Effector CD8-positive, alpha-beta T cell (primary cell): ENCODE measurements at regions not wholly inside any gene's neighbourhood (a gene's known extent, or its start where the extent isn't known, plus 50 kb on each side); places are given as distances from the start of the nearest gene placed in this dataset.

ENCODE experiments used
- DNase-seq: peaks from one replicate; lab custom pipeline; 2025; lab: John Stamatoyannopoulos, UW

GRCh38 chr22:49177666-49178065 is 650.0 kb downstream of the BRD1 start:
- DNase-seq, result no peak

GRCh38 chr22:49176956-49177355 is 650.7 kb downstream of the BRD1 start:
- DNase-seq, result no peak

- DNase-seq, result no peak
Measured at GRCh38 chr22:49170053-49170452, 657.6 kb downstream of the BRD1 start.

GRCh38 chr22:49169074-49169744 is 658.5 kb downstream of the BRD1 start:
- no peak for DNase-seq

- no peak for DNase-seq
Measured at GRCh38 chr22:49168219-49168813, 659.4 kb downstream of the BRD1 start.

- DNase-seq, result no peak
Measured at GRCh38 chr22:49166746-49167145, 660.9 kb downstream of the BRD1 start.

GRCh38 chr22:49166211-49166610 is 661.5 kb downstream of the BRD1 start:
- DNase-seq, result no peak

GRCh38 chr22:49164773-49165320 is 662.8 kb downstream of the BRD1 start:
- DNase-seq, result no peak

GRCh38 chr22:49163960-49164690 is 663.5 kb downstream of the BRD1 start:
- DNase-seq, result no peak

GRCh38 chr22:49163258-49163959 is 664.3 kb downstream of the BRD1 start:
- DNase-seq, result no peak

- DNase-seq, result no peak
Measured at GRCh38 chr22:49162841-49163240, 664.8 kb downstream of the BRD1 start.

GRCh38 chr22:49161002-49161850 is 666.4 kb downstream of the BRD1 start:
- DNase-seq, result no peak

GRCh38 chr22:49160261-49161001 is 667.2 kb downstream of the BRD1 start:
- no peak for DNase-seq

- no peak for DNase-seq
Measured at GRCh38 chr22:49159711-49160110, 668.0 kb downstream of the BRD1 start.

GRCh38 chr22:49158741-49159564 is 668.7 kb downstream of the BRD1 start:
- DNase-seq, result no peak

- DNase-seq, result no peak
Measured at GRCh38 chr22:49157529-49158339, 669.9 kb downstream of the BRD1 start.

GRCh38 chr22:49156662-49157285 is 670.9 kb downstream of the BRD1 start:
- no peak for DNase-seq
